D721Med (cell line): ENCODE measurements at regions not wholly inside any gene's neighbourhood (a gene's known extent, or its start where the extent isn't known, plus 50 kb on each side); places are given as distances from the start of the nearest gene placed in this dataset.

Source experiments
- DNase-seq: peaks from one replicate; pipeline ENCODE4 v3.0.0; 2011; ENCODE audit warnings: low spot score; ENCODE audit not compliant: insufficient read length
- FAIRE-seq: peaks from 2 replicates; lab custom pipeline; 2011; peaks lifted over from hg19 to GRCh38; lab: Jason Lieb, UNC
- TF ChIP-seq, protein P1 (sequence below): IDR thresholded peaks from 2 replicates; pipeline ENCODE4 v1.5.1; 2012; ENCODE audit warnings: mild to moderate bottlenecking, control low read depth; ENCODE audit not compliant: insufficient read depth; ENCODE audit errors: missing control alignments

DNA sequence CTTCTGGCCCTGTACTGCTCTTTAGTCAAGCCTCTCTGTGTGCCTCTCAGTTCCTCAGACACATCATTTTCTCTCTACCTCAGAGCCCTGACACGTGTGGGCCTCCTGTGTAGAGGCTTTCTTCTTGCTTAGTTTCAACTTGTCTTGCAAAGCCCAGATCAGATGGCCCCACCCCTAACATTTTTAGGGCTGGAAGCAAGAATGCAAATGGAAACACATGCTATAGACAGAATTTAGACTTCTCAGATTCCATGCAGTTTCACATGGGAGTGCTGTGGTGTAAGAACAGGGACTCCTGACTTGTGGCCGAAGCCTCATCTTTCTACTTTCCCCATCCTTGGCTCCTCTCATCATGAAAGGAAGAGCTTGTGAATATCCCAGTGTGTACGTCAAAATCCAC lies 350.7 kb downstream of the DCHS2 start:
- no peak for FAIRE-seq
- DNase-seq = no peak
- TF ChIP-seq, protein P1, sequence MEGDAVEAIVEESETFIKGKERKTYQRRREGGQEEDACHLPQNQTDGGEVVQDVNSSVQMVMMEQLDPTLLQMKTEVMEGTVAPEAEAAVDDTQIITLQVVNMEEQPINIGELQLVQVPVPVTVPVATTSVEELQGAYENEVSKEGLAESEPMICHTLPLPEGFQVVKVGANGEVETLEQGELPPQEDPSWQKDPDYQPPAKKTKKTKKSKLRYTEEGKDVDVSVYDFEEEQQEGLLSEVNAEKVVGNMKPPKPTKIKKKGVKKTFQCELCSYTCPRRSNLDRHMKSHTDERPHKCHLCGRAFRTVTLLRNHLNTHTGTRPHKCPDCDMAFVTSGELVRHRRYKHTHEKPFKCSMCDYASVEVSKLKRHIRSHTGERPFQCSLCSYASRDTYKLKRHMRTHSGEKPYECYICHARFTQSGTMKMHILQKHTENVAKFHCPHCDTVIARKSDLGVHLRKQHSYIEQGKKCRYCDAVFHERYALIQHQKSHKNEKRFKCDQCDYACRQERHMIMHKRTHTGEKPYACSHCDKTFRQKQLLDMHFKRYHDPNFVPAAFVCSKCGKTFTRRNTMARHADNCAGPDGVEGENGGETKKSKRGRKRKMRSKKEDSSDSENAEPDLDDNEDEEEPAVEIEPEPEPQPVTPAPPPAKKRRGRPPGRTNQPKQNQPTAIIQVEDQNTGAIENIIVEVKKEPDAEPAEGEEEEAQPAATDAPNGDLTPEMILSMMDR = no peak

DNA sequence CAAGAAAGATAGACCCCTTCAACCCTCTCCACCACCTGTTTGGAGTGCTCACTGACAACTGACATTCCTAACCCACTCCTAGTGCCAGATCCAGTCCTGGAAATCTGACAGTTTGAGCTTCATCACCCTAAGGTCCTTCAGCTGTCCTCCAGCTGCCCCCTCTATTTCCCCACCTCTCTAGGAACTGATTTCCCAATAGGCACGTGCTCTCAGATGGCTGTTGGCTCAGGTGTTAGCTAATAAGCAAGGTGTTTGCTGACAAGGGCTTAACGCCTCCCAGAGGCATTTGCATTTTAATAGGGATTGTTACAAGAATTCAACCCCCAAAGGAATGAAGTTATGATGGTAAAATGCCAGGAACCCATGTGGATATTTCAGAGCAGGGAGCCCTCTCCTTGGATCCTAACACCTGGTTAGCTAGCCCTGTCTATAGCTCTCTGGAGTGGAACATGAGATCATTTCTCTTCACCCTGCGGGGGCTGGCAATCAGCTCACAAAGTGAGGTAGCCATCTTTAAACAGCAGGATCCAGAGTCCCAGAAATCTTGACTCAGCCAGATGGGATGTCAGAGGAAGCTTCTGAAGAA lies 348.5 kb upstream of the SFRP2 start:
- FAIRE-seq (no peak), DNase-seq (no peak)
- TF ChIP-seq, protein P1 = no peak

DNA sequence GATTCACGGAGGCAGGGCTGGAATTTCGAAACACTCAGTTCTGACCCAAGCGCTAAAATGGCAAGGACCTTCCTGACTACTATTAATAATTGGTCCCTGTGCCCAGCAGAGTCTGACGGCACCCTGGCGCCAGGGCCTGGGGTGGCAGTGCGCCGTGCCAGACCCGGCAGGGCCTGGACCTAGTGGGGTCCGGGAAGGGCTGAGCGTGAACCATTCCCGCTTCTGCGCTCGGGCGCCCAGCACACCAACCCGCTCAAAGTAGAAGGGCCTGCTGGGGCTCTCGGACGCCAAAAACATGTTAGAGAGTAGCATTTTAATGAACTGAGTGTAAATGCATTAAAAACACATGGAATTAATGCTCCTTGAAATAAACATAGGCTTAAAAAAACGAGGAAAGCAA lies 346.7 kb upstream of the SFRP2 start:
- TF ChIP-seq, protein P1 = no peak
- FAIRE-seq (no peak), DNase-seq (no peak)

DNA sequence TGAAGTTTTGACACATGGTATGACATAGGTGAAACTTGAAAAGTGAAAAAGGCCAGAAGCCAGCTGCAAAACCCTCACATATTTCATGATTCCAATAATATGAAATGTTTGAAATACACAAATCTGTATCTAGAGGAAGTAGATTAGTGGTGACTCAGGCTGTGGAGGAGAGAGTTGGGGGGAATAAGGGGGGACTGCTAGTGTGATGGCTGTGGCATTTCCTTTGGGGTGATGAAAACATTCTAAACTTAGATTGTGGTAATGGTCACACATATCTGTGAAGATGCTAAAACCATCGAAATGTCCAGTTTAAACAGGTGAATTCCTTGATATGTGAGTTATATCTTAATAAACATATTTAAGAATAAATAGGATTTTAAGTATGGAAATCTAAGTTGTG lies 343.5 kb upstream of the SFRP2 start:
- FAIRE-seq (no peak), DNase-seq (no peak)
- TF ChIP-seq, protein P1 = no peak

DNA sequence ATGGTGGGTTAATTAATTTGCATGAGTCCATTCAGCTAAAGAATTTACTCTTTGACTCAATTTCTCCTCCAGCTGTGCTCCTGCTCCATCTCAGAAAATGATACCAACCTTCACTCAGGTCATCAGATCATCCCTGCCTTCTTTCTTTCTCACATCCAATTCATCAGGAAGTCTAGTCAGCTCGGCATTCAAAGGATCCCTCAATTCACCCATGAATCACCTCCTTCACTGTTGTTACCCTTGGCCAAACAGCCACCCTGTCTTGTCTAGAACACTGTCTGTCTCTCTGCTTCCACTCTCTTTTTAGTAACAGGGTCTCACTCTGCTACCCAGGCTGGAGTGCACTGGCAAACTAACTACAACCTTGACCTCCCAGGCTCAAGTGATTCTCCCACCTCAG lies 337.4 kb upstream of the SFRP2 start:
- DNase-seq (no peak), FAIRE-seq (no peak)
- TF ChIP-seq, protein P1 = no peak

DNA sequence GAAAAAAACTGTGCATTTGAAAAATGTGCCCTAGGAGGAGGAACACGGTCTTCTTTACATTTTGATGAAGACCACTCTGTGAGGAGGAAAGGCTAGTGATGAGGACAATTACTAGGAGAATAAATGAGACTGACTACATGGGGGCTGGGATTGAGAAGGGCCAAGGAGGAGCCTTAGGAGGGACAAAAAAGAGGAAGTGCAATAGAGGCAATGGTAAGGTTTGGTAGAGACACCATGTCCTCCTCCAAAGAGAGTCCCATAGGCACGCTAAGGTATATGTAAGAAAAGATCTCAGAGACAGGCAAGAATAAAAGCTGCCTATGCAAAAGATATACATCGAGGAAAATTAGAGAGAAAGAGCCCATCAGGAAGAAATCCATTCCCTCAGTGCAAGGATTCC lies 336.5 kb upstream of the SFRP2 start:
- TF ChIP-seq, protein P1 = no peak
- DNase-seq (no peak), FAIRE-seq (no peak)

DNA sequence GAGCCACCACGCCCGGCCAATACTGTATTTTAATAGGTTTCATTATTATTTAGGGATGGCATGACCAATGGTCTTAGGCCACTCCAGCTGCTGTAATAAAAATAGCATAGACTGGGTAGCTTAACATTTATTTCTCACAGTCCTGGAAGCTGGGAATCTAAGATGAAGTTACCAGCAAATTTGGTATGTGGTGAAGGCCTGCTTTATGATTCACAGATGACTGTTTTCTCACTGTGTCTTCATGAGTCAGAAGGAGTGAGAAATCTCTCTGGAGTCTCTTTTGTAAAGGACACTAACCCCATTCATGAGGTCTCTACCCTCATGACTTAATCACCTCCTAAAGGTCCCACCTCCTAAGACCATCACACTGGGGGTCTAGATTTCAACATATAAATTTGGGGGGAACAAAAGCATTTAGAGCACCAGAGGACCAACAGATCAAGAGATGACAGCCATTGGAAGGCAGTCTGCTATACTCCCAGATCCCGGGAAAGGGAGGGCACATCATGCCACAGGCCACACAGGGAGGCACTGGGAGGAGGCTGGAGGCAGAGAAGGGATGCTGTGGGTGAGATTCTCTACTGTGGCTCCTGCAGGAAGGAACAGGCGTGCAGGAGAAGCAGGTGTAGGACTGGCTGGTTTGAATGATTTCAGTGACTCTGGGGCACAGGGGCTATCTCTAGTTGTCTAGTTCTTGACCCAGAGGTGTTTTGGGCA lies 335.8 kb upstream of the SFRP2 start:
- TF ChIP-seq, protein P1 = no peak
- no peak for DNase-seq
- no peak for FAIRE-seq
